ENCODE measurements at regions not wholly inside any gene's neighbourhood (a gene's known extent, or its start where the extent isn't known, plus 50 kb on each side); places are given as distances from the start of the nearest gene placed in this dataset. TPM values are rescaled to one million over a fixed set of nuclear protein-coding genes. Genes with fewer than 3 reads are reported as not detected.
"Not testable (repeated sequence)": the region's sequence is repeated elsewhere in the genome, so short reads cannot be mapped to it uniquely, and the experiment has no call there.

GRCh38 chr15:79156704-79157375 lies 66.3 kb upstream of the RASGRF1 start:
- Mint-ChIP-seq H3K27me3 (peaks cover 14% of the 10 kb centered on the region), H3K4me1 (ENCODE audit: low read depth) (no peaks in the 10 kb centered on the region), H3K9me3 (no peaks in the 10 kb centered on the region), H3K27ac (no peak overlapping the region), H3K36me3 (ENCODE audit: low read depth) (no peaks in the 10 kb centered on the region), H3K4me3 (no peak overlapping the region)
- DNase-seq (no peak), ATAC-seq (no peak)
- TF ChIP-seq CTCF (IDR thresholded peaks at IDR 0.05) = no peak
- ChIA-PET POLR2A (no interaction called here), CTCF (interaction anchor here (1.3 to 2.3 kb wide), 2 partner anchors 11 to 28 kb away, joined by 3 to 14 read pairs; no protein-coding TSS in a partner anchor)
- intact Hi-C loops (cut with micrococcal nuclease) = no loop called here

GRCh38 chr15:79154483-79155135 lies 64.0 kb upstream of the RASGRF1 start:
- ChIA-PET POLR2A (interaction anchor here (0.8 kb wide), 1 partner anchor 12 kb away, joined by 4 read pairs; no protein-coding TSS in a partner anchor), CTCF (no interaction called here)
- Mint-ChIP-seq H3K9me3 (peaks cover 6% of the 10 kb centered on the region), H3K27me3 (peaks cover 14% of the 10 kb centered on the region), H3K27ac (no peak overlapping the region), H3K36me3 (ENCODE audit: low read depth) (no peaks in the 10 kb centered on the region), H3K4me3 (no peak overlapping the region), H3K4me1 (ENCODE audit: low read depth) (no peaks in the 10 kb centered on the region)
- intact Hi-C loops (cut with micrococcal nuclease) = no loop called here
- no peak for DNase-seq
- ATAC-seq = no peak
- no peak for TF ChIP-seq CTCF (IDR thresholded peaks at IDR 0.05)

- CTCF ChIA-PET = interaction anchor here (1.1 kb wide), 1 partner anchor 40 kb away, joined by 3 read pairs; no protein-coding TSS in a partner anchor
- intact Hi-C loops (cut with micrococcal nuclease); H3K4me1 Mint-ChIP-seq (ENCODE audit: low read depth); ATAC-seq; H3K4me3 Mint-ChIP-seq; H3K27ac Mint-ChIP-seq; H3K36me3 Mint-ChIP-seq (ENCODE audit: low read depth); POLR2A ChIA-PET; DNase-seq: not testable (repeated sequence)
- H3K27me3 Mint-ChIP-seq = peaks cover 22% of the 10 kb centered on the region
- H3K9me3 Mint-ChIP-seq = peaks cover 32% of the 10 kb centered on the region
Measured at GRCh38 chr15:79144290-79144689, 53.7 kb upstream of the RASGRF1 start.

GRCh38 chr15:79140846-79141570 lies 50.4 kb upstream of the RASGRF1 start:
- Mint-ChIP-seq H3K27me3 (peaks cover 19% of the 10 kb centered on the region), H3K9me3 (peaks cover 26% of the 10 kb centered on the region), H3K27ac (no peak overlapping the region), H3K4me1 (ENCODE audit: low read depth) (no peaks in the 10 kb centered on the region), H3K36me3 (ENCODE audit: low read depth) (no peaks in the 10 kb centered on the region), H3K4me3 (no peak overlapping the region)
- no peak for ATAC-seq
- intact Hi-C loops (cut with micrococcal nuclease) = no loop called here
- no peak for DNase-seq
- ChIA-PET POLR2A (no interaction called here), CTCF (interaction anchor here (3.5 kb wide), 1 partner anchor 44 kb away, joined by 8 read pairs; no protein-coding TSS in a partner anchor)
- TF ChIP-seq CTCF (IDR thresholded peaks at IDR 0.05) = no peak

Small RNA genes in the stretch of these regions (microRNA-seq; reads per million reads assigned to microRNA genes)
- not detected for gene MIR184 (ENCODE audit: borderline microRNAs expressed, borderline replicate concordance)

Data from activated CD8-positive, alpha-beta T cell treated with anti-CD3 and anti-CD28 coated beads for 36 hours (primary cell).